Right renal cortex interstitium (tissue), 3 donors: ENCODE measurements at regions not wholly inside any gene's neighbourhood (a gene's known extent, or its start where the extent isn't known, plus 50 kb on each side); places are given as distances from the start of the nearest gene placed in this dataset.

Source experiments
- DNase-seq, 3 donors: peaks; one replicate each; pipeline ENCODE4 v3.0.0-alpha.2; 2013; ENCODE audit warnings: low read depth in 3 of 3, low spot score in 2 of 3

DNA sequence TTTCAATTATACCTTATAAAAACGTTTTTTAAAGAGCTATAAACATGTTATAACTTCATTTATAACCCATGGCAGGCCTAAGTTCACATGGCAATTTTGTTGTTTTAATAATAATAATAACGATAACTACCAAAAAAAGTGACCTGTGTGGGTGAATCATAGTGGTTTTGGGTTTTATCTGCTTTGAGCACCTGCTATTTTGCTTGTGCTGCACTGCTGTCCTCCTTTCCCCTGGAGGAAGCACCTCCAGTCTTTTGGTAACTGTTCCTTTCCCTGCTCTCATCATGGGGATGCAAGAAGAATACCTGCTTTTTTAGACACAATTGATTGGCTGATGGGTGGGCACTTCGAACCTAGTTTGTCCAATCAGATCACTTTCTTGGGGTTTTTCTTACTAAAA is 388.0 kb upstream of the TBL1XR1 start:
- no peak for DNase-seq

DNA sequence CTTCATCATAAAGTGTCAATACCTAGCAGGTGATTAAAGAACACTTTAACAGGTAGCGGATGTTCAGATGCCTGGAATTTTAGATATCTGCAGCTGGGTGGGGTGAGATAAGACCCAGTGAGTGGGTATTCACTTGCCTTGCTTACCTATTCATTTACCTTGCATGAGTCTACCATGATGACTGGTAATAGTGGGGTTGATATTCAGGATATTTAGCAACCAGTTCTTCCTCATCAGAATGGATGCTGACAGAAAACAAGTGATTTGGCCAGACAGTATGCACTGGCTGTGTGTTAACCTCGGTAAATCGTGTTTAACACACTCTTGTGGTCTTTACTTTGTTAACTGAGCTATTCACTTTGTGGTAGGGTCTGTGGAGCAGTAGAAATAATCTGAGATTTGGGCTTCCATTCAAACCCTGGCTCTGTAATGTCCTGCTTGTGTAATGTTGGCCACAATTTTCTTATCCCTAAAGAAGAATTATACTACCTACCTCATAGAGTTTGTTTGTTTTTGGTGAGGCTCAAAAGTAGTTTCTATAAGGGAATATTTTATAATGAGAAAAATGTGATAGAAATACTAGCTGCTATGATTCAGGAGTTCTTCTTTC is 391.9 kb upstream of the TBL1XR1 start:
- DNase-seq: no peak

DNA sequence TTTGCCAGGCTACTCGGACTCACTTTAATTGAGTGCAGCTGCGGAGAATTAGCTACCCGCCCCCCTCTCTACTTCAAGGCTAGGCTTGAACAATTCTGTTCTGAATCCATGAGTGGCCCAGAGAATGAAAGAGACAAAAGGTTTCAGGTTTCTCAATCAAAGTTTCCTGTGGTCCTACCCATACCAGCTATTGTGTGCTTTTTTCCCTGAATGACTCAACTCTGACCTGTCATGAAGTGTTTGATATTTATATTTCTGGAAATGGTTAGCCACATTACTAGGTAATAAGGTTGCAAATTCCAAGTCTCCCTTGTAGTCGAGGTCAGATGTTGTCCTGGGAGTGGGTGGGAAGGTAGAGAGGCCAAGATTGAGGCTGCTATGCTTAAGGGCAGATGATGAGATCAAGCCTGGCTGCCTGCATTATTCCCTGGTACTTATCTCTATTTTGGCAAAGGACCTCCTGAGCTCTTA is 392.7 kb upstream of the TBL1XR1 start:
- DNase-seq: no peak

DNA sequence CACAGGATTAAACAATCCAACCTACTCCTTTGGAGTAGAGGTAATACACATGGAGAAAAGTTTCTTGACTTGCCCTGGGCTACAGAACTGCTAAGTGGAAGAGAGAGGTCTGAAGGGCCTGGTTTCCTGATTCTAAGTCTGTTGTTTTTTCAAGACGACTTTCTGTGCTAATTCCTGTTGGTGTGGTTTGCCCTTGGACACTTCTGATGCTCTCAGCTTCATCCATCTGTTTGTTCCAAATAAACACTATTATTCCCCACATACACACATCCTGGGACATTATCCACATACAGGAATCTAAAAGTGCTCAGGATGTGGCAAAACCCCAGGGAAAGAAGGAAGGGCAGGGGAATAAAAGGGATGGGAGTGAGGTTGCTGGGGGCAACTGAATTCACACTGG is 393.5 kb upstream of the TBL1XR1 start:
- DNase-seq: no peak

DNA sequence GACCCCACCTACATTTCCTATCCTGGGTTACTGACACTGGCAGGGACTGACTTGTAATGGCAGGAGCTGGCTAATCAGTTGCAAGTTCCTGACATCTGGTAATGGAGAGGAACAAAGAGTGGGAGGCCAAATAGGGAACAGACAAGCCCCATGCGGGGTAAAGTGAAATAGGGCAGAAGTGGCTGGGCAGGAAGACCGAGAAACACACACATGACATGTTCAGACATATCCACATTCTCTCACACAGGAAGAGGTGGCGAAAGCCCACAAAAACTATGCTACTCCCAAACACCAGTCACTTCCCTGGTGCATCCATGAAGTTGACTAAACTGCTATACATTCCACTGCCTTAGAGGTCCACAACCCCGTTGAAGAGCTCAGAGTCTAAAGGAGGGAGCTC is 394.1 kb upstream of the TBL1XR1 start:
- DNase-seq: no peak

DNA sequence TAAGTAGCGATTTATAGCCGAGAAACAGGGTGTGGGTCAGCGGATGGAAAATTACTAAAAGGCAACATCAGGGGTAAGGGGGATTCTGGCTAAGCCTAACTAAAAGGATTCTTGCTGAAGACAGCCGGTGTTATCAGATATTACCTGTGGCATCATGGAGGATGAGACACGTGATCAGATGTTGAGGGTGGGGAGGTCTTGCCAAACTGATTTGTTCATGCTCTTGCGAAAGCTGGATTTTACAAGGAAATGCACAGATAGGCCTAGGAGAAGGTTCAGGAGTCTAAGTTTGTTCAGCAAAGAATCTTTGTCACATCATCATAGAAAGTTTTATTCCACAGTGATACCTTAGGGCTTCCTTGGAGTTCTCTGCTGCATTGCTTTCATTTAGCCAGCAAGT is 396.8 kb upstream of the TBL1XR1 start:
- no peak for DNase-seq

DNA sequence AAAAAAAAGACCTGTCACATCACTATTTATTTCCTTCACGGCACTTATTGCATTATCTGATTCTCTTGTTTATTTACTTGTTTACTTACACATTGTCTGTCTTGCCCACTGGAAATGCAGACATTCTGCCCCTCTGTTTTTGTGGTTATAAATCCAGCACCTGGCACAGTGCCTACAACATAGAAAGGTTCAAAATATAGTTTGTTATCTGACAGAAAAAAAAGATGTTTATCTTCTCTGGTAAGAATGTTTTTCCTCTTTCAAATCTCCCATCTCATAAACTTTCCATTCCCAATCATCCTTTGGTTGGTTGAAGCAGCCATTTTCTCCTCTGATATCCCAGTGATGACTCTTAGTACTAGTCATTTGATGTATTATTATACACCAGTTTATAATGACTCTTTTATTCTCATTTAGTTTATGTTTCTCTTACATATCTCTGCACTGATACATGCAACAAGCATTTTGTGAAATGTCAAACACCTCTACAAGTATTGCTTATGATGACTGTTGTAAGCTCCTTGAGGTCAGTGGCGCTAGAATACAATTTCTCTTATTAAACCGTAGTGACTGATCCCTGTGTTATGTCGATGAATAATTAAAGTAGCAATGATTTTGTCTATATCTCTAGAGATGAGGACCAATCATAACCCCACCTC is 398.4 kb upstream of the TBL1XR1 start:
- no peak for DNase-seq

DNA sequence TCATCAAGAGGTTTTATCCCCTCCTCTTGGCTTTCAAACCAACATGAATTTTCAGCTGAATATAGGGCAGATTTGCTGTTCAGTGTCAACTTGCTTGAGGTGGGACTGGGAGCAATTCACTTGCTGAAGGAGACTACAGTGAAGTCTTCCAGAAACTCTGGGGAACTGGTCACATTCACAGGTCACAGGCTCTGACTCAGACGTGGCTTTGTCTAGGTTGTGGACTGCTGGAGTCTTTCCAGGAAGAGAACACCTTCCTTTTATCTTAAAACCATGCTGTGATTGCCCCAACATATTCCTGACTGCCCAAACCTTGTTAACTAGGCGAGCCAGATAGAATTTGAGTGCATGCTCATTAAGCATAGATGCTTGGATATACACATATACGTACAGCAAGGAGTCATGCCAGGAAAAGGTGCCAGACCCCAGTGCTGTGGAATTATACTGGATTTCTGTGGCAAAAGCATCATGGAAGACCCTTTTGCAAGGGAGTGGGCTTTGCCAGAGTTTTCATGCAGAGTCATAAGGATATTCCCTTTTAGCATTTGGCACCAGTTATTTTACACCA is 399.1 kb upstream of the TBL1XR1 start:
- DNase-seq: no peak

DNA sequence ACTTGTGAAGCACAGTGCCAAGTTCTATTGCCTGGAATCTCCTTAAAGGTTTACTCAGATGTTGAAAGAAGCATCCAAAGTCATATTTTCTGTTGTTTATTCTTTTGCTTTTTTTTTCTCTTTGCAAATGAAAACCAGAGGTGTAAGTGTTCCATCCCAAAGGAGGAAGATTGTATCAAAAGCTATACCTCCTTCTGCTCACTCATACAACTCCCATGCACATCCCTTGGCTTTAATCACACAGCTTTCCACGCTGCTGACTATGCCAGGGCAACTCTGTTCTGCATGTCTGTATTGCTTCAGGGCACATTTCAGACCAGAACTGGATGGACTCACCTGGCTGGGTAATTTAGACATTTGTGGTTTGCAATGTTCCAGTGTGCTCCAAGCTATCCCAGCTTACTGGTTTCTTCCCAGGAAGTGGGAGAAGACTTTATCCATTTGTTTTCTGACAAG is 399.6 kb upstream of the TBL1XR1 start:
- no peak for DNase-seq

DNA sequence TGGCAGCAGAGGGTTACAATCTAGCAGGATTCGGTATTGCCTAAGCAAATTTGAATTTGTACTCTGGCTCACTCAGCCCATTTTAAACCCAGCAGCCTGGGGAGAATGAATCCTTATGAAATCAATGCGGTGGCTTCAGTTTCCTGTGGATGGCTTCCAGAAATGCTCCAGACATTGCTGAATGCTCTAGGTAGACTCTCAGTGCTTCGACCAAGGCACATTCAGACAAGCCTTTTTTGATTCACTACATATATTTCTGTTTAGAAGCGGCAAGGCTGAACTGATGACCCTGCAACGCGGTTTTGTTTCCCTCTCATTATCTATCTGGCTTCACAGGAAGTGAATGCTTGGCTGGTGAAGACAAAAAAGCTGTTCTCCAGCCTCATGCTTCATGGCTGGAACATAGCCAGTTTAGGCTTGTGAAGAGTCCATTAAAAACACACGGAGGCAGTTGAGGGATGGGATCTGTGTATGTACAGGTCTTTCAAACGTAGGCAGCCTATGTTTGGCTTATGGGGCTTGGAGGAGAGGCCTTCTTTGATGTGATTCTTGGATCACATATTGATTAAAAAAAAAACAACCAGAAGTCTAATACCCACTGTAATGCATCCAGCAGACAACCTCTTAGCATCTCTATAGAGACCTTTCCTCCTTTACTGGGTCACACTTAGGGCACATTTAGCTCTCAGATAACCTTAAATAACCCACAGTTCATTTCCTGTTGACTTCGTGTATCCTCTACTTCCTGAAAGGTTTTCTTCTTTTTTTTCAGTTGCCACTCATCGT is 400.2 kb upstream of the TBL1XR1 start:
- DNase-seq: peak in 1 of 3 donors; percentile 57

DNA sequence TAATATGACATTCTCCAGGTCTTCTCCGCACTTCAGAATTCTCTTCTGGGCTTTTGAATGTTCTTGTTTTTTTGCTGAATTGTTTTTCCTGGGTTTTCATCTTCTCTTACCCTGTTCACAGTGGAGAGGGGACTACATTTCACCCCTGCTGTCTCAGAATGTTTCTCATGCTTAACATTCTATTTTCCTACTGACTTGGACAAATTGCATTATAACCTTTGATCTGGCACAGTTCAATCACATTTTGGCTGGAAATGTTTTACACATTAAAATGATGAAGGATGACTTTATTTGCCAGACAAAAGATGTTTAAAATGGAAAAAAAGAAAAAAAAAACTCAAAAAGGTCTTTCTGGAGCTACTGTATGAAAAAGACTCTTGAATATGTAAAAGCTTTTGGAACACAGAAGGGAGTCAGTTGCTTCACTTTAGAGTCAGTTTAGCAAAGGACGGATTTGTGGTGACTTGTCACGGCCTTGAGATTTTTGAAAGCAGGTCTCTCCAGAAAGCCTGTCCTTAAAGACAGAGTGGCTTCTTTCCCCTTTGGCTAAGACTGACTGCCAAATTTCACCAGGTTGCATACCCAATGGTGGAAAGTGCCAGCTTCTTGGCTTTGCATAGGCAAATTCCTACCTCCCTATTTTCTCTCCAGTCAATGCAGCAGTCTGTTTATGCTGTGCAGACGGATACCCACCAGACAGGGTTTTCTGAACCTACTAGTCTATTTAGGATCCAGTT is 401.0 kb upstream of the TBL1XR1 start:
- DNase-seq: no peak

DNA sequence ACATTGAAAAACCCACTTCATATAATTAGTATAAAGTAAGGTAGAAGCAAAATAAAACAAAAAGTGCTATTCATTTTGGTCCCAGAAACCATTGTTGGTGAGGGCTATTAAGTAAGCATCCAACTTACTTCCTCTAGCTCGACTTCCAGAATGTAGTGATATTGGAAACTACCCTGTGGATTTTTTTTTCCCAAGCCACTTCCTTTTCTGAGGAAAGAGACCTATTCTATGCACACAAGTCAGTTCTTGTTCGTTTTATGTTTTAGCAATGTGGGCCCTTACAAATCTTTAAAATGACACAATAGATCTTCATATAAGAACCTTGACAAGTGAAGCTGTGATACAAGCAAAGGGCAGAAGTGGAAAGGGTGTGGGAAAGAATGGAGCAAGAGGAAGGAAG is 402.0 kb upstream of the TBL1XR1 start:
- no peak for DNase-seq

DNA sequence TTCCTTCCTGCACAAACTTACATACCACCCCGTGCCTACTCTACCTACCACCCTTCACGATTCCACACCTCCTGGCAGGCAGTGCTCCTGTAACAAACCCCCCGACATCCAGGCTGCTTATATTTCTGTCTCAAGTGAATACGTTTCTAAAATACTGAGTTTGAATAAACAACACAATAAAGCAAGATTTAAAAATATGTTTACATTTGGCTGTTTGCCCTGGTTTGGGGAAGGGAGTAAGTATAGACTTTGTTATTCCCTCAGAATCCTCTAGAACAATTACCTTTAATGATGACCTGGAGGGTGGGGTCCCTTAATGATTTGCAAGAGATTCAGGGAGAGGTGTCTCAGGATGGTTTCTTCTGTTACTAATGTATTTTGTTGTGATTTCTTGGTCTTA is 402.6 kb upstream of the TBL1XR1 start:
- no peak for DNase-seq

DNA sequence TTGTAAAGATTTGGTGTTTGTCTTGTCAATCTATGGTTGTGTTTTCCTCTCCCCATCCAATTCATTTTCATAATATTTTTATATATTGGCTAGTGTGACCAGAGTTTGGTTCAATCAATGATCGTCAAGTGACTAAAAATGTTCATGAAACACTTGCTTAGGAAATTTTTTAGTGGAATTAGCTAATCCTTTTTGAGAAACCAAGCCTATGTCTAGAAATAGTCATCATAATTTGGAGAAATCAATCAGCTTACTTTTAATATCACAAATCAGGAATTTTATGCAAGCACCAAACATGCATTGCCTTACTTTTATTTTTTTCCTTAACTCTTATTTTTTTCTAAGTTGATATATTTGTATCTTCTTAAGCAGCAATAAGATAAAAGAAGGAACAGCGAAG is 403.1 kb upstream of the TBL1XR1 start:
- DNase-seq: no peak

DNA sequence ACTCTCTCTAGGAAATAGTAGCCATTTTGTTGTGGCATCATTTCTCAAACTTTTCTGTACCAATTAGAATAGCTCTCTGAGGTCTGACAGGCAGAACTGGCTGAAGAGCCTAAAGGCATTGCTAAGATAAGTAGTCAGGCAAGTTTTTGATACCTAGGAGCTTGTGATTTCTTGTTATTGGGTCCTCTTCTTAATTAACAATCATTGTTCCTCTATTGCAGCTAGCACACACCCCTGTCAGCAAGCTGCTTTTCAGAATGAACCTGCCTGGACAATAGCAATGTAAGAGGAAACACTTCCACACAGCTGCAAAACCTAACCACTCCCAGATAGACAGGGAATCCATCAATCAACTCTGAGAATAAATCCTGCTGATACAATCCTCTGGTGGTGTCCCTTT is 403.9 kb upstream of the TBL1XR1 start:
- DNase-seq: no peak

DNA sequence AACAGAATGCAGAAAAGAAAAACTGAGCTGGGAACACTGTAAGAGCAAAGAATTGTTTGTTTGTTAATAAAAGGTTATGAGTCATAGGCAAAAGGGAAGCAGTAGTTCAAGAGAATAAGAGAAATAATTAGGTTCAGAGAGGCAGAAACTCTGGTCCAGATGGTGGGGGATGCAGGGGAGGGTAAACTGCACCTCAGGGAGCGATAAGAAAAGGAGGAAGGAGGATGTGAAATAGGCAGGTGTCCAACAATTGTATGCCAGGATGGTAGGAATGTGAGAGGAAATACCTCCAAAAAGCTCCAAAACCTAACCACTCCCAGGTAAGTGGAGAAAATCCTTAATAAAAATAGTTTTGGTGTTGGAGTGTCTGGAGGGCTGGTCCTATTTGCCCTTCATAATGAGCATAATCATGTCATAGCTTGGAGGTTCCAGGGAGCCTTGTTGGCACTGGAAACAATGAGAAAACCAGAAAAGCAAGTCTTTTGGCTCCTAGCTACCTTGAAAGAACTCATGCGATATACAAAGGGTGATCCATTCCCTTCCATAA is 405.4 kb upstream of the TBL1XR1 start:
- no peak for DNase-seq

DNA sequence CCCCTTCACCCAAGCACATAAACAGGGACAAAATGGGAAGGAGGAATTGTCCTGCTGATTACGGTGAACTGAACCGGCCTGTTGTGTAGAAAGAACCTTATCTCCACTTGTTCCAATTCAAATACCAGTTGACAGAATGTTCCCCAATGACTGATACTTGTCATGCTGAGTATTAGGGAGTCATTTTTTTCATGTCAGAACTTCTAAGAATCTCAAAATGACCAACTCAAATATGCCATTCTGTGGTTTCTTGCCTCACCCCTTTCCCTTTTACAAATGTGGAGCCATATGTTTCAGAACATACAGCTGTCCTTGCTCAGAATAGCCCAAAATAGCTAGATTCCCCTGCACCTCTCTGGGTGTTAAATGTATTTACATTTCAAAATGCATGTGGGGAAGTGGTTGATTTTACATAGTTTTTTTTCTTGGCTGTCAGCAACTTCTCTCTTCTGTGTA is 405.9 kb upstream of the TBL1XR1 start:
- DNase-seq: no peak

DNA sequence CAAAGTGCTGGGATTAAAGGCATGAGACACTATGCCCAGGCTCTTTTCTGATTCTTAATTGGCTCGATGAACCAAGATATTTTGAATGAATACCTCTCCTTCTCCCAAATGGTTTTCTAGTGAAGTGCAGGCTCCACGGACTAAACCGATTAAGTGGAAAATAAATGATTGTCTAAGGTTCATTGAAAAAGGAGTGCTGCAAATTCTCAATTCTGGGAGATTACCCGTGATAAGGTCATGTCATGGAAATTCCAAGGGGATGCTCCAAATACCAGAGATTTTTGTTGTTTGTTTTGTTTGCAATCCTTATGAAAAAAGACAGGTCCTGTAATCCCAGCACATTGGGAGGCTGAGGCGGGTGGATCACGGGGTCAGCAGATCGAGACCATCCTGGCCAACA is 406.9 kb upstream of the TBL1XR1 start:
- no peak for DNase-seq

DNA sequence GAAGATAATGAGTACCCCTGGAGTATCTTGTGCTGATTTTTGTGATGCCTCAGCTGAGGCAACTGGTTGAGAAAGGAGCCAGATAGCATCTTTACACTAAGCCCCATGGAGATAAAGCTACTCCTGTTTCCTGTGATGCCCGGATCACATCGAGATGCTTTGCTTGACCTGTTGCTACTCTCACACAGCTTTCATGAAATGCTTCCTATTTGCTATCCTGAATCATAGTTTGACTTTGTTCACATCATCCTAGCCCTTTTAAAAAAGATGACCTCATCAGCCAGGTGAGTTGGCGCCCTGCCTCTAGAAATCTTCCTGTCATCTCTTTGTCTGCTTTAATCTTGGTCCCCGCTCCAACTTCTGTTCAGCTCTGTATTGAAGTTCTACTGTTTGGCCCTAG is 409.6 kb upstream of the TBL1XR1 start:
- no peak for DNase-seq

DNA sequence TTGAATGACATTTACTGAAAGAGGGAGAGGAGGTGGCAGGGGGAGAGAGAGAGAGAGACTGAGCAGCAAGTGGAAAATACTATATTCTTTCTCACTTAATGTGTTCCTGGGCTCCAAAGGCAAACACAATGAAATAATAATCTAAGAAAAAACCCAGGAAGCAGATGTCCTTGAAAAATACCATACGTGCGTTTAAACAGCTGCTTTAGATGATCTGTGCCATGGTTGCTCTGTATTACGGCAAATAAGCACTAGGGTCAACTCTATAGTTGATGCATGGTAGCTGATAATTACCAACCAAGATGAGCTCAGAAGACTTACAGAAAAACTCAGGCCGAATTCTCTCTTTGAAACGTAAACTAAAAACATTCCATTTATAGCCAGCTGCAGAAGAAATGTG is 410.3 kb upstream of the TBL1XR1 start:
- DNase-seq: no peak

DNA sequence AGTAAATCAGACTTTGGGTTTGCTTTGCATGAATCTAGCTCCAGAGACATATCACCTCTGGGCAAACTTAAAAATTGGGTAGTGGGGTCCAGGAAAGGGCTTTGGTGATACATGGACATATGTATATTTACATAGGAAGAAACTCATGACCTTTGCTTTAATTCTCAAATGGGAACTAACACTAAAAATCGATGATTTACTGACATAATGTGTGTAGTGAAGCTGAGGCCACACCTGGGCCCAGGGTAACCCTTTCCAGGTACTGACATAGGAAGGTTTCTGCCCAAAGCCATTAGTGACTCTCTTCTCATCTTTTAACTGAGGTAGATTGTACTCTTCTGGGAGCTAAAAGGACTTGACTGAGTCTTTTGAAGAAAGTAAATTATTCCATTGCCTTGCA is 411.2 kb upstream of the TBL1XR1 start:
- DNase-seq: no peak
